Left lobe of liver (tissue), 2 donors: ENCODE measurements at regions not wholly inside any gene's neighbourhood (a gene's known extent, or its start where the extent isn't known, plus 50 kb on each side); places are given as distances from the start of the nearest gene placed in this dataset.
"Not testable (repeated sequence)": the region's sequence is repeated elsewhere in the genome, so short reads cannot be mapped to it uniquely, and the experiment has no call there.

Experiments used
- ATAC-seq: fragments of 200-7000 bp; cut with Tn5 transposase; one replicate; pipeline ENCODE4 v1.9.1; 2020; ENCODE audit warnings: mild to moderate bottlenecking, moderate library complexity
- DNase-seq: peaks from one replicate; pipeline ENCODE4 v3.0.0-alpha.2; 2020; ENCODE audit warnings: low spot score
- donor health status: DM: no; HTN: no; CAD: no; lungs with moderate emphysema.
- donor health status: DM: no; HTN: yes; CAD: no.

- no peak for DNase-seq
- no peak for ATAC-seq
Measured at GRCh38 chr10:27349987-27350386, 109.4 kb upstream of the ACBD5 start.

DNA sequence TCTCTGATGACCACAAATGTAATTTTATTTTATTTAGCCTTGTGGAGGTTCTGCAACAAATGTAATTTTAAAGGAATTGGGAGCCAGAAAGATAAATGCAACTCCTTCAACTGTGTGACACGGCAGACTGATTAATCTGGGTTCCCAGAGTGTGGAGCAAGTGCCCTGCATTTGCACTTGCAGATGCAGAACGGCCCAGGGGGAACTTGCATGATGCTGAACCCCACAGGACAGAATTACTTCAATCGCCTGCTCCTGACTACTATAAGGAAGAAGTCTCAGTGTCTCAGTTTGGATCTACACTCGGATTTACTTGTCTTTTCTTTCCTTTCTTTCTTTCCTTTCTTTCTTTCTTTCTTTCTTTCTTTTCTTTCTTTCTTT is 107.2 kb upstream of the ACBD5 start:
- not testable (repeated sequence) for DNase-seq, ATAC-seq

GRCh38 chr10:27345455-27345920 is 104.9 kb upstream of the ACBD5 start:
- DNase-seq (no peak), ATAC-seq (no peak)

DNA sequence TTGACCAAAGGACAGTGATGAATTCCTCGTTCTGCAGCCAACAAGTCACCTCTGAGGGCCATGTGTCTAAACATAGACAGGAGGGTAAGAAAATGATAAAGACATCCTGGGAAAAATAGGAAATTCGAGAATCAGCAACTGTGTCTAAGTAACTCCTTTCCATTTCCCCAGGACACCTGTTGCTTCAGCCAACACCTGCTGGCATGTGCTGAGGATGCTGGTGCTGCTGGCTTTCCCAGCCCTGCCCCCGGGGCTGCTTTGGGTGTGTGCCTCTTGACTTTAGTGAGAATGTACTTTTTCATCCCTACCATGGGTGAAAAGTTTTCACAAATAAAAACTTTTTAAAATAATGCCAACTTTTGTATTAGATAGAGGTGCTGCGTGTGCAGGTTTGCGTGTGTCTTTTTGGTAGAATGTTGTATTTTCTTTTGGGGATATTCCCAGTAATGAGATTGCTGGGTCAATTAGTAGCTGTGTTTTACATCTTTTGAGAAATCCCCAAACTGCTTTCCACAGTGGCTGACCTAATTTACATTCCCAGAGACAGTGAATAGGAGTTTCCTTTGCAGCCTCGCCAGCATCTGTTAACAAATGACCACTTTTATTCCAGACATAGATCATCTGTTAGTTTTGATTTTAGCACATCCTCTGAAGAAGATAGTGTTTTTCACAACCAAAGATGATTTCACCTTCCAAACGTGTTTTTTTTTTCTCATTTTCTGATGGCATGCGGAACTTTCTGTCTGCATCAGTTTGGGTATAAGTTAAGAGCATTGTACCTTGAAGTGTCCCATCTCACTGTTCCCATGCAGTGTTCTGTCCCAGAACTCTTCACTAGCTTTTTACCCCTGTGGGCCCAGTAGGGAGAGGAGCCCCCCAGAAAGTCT is 104.2 kb upstream of the ACBD5 start:
- ATAC-seq (no peak), DNase-seq (no peak)

DNA sequence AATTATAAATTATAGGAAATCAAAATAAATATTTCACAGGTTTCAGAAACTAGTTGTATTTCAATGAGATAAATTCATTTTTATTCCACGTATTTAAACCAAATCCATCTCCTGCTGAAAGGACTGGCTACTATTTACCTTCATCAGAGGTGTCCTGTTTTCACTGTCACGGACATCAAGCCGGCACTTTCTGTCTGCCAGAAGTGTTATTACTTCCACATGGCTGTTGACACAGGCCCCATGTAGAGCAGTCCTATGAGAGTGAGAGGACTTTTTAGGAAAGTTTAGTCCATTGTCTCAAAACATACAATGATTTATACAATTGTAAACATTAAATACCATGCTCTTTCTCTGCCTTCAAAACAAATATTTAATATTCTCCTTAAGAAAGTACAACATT is 100.4 kb upstream of the ACBD5 start:
- DNase-seq (no peak), ATAC-seq (peak; percentile 53)

- not testable (repeated sequence) for ATAC-seq, DNase-seq
Measured at GRCh38 chr10:27335246-27335645, 94.6 kb upstream of the ACBD5 start.

GRCh38 chr10:27330074-27330473 is 89.5 kb upstream of the ACBD5 start:
- ATAC-seq (no peak), DNase-seq (no peak)

- DNase-seq (no peak), ATAC-seq (no peak)
Measured at GRCh38 chr10:27328946-27329345, 88.3 kb upstream of the ACBD5 start.

GRCh38 chr10:27326748-27327147 is 86.2 kb upstream of the ACBD5 start:
- not testable (repeated sequence) for ATAC-seq, DNase-seq

GRCh38 chr10:27319752-27320431 is 79.3 kb upstream of the ACBD5 start:
- peak; percentile 89 for ATAC-seq
- peak; percentile 71 for DNase-seq

- ATAC-seq, DNase-seq: not testable (repeated sequence)
Measured at GRCh38 chr10:27319139-27319538, 78.5 kb upstream of the ACBD5 start.

- not testable (repeated sequence) for ATAC-seq, DNase-seq
Measured at GRCh38 chr10:27315082-27315481, 74.5 kb upstream of the ACBD5 start.

GRCh38 chr10:27313586-27313985 is 73.0 kb upstream of the ACBD5 start:
- not testable (repeated sequence) for ATAC-seq, DNase-seq

DNA sequence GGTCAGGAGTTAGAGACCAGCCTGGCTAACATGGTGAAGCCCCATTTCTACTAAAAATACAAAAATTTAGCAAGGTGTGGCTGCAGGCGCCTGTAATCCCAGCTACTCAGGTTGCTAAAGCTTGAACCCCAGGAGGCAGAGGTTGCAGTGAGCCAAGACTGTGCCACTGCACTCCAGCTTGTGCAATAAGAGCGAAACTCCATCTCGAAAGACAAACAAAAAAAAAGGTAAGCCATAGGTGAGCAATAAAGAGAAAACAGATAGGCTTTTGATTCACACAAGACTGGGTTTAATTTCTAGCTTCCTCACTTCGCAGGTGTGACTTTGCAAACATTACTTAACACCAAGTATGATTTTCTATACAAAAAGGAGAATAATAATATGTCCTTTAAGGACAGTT is 72.3 kb upstream of the ACBD5 start:
- ATAC-seq = no peak
- no peak for DNase-seq

DNA sequence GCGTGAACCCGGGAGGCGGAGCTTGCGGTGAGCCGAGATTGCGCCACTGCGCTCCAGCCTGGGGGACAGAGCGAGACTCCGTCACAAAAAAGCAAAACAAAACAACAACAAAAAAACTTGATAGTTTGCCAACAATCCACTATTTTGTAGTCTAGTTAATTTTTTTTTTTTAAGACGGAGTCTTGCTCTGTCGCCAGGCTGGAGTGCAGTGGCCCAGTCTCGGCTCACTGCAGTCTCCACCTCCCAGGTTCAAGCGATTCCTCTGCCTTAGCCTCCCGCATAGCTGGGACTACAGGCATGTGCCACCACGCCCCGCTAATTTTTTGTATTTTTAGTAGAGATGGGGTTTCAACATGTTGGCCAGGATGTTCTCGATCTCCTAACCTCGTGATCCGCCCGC is 71.2 kb upstream of the ACBD5 start:
- not testable (repeated sequence) for DNase-seq, ATAC-seq

- ATAC-seq = peak; percentile 33
- DNase-seq = not testable (repeated sequence)
Measured at GRCh38 chr10:27298522-27298850, 57.9 kb upstream of the ACBD5 start.

DNA sequence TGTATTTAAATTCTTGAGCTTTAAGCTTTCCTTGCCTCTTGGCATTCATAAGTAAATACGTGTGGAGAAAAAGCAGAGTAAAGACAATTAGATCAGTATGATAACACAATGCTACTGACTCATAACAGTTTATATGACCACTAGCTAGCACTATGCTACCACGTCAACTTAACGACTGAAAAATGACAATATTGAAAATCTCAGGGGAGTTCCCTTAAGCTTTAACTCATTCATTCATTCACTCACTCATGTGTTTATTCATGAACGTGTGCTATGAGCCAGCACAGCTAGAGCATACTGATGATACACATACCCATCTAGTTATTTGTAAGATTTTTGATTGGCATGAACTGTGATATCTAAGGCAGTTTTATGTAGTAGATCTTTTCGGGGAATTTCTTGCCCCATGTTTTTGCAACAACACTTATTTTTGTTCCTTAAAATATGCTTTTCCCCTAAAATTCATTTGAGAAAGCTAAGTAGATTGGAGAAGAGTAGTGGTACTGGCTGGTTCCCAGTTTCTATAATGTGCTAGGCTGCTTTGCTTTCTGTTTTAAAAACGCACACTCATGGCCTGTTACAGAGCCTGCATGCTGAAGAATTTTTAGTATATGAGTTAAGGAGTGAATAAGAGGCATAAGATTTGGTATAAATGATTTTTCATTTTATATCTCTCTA is 57.4 kb upstream of the ACBD5 start:
- no peak for ATAC-seq
- DNase-seq = no peak

GRCh38 chr10:27296285-27296684 is 55.7 kb upstream of the ACBD5 start:
- not testable (repeated sequence) for ATAC-seq, DNase-seq

- not testable (repeated sequence) for DNase-seq
- ATAC-seq = peak; percentile 65
Measured at GRCh38 chr10:27291253-27291895, 50.8 kb upstream of the ACBD5 start.
